Activated T-helper 1 cell treated with anti-CD3 and anti-CD28 coated beads, Interleukin-2, amount 50 U/mL, for 16 hours (primary cell): ENCODE measurements at regions not wholly inside any gene's neighbourhood (a gene's known extent, or its start where the extent isn't known, plus 50 kb on each side); places are given as distances from the start of the nearest gene placed in this dataset.

Experiments
- DNase-seq, 2 donors: peaks; one replicate each; pipeline ENCODE4 v3.0.0-alpha.2; 2020; ENCODE audit warnings: low read depth in 1 of 2, low spot score in 1 of 2

- no peak for DNase-seq
These were observed 57.8 kb downstream of the PRLHR start for GRCh38 chr10:118537623-118538022.

GRCh38 chr10:118534136-118534535, 61.3 kb downstream of the PRLHR start:
- no peak for DNase-seq

DNA sequence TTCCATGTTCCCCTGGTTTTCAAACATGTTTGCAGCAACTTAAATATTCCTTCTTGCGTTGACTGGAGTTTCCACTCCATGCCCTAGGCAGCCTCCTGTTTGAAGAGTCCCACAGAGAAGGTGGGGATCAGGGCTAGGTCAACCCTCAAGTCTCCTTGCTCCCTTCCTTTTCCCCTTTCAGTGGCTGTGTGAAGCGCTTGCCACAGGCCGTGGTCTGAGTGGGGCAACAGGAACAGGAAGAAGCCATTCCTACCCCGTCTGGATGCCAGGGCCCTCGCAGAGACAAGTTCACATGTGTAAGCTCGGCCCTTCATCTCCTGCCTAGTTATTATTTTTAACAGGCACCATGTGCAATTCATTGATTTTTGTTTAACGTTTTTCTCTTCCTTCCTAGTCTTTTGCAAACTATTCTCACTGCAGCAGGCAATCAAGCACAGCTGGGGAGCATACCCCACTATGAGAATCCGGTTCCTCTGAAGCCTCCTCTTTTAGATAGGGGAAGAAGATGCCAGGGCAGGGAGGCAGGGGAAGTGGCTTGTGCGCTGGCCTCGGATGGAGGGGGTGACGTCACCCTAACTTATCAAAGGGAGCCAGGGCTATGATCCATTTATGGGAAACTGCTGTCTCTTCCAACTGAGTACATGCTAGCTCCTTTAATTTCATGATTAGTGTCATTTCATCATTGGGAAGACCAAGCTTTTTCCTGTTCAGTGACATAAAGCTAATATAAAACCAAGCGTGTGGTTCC, 64.2 kb downstream of the PRLHR start:
- no peak for DNase-seq

- no peak for DNase-seq
These were observed 67.0 kb downstream of the PRLHR start for GRCh38 chr10:118528426-118528825.

DNA sequence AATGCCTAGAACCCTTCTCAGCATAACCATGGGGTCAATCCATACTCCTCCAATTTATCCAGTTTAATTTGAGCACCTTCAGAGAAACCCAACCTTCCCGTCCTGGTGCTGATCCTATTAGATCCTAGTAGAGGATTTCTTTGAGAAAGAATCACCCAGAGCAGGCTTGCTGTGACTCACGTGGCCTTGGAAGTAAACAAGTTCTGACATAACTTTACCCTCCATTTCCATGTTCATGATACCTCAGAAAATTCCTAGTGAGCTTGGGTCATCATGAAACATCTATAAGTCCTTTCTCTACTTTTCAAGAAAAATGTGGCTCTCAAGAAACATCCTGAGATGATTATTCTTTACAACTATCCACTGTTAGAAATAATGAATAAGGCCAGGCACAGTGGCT, 71.7 kb downstream of the PRLHR start:
- no peak for DNase-seq

GRCh38 chr10:118522791-118523498, 72.5 kb downstream of the PRLHR start:
- no peak for DNase-seq

- no peak for DNase-seq
These were observed 73.9 kb downstream of the PRLHR start for GRCh38 chr10:118521415-118522117.

DNA sequence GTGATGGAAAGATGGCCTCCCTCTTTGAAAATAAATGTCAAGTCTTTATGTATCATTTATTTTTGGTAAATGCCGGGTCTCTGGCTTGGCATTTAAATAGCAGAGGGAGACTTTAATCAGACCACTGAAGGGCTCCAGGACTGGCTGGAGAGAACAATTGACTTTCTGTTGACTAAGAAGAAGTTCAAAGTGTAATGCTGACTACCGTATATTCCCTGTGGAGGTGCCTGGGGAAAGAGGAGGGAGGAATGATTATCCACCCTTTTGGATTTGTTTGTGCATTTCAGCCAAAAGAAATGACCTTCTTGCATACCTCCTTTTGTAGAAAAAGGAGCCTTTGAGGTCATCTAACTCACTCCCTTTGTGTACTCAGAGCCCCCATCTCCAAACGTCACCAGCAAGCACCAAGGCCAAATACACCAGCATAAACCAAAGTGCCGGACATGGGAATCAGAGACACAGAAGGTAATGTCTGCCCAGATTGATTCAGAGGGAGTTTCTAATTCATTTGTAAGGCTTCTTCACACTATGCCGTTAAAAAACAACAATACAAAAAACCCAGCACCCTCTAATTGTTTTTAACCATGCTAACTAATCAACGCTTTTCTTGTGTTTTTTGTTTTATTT, 75.2 kb downstream of the PRLHR start:
- DNase-seq = no peak

- DNase-seq = no peak
These were observed 77.4 kb downstream of the PRLHR start for GRCh38 chr10:118518095-118518494.

GRCh38 chr10:118516716-118517115, 78.7 kb downstream of the PRLHR start:
- no peak for DNase-seq

GRCh38 chr10:118513174-118513573, 82.3 kb downstream of the PRLHR start:
- no peak for DNase-seq

DNA sequence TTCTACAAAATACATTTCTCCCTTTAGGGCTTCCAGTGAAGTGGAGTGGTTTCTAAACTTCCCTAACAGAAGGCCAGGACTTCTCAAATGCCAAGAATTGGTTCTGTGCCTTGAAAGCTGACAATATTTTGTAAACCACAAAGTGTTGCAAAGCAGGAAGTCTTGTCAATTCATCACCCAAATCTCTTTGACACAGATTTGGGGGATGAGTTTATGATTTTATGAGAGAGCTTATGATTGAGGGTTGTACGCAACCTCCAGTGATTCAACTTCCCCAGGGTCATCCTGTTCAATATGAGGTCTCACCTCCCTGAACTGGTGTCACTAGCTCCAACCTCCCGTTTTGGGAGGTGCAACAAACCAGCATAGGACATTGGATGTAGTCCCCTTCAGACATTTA, 83.7 kb downstream of the PRLHR start:
- no peak for DNase-seq

GRCh38 chr10:118508863-118509262, 86.6 kb downstream of the PRLHR start:
- DNase-seq = no peak

DNA sequence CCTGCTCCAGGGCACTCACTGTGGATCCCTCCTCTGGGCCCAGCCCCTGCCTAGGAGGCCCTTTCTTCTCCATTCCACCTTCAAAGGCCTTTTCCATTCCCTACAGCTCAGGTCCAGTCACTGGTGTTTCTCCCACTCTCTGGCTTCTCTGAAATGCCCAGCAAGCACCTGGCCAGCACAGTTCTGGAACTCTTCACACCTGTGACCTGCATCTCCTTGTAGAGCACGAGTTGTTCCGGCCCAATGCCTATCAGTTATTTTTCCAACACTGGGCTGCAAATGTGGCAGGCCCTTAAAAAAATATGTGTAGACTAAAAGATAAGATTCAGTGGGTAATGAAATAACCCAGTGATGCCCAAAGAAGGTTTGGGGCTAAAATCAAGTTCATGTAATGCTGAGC, 87.1 kb downstream of the PRLHR start:
- no peak for DNase-seq

- no peak for DNase-seq
These were observed 88.5 kb downstream of the PRLHR start for GRCh38 chr10:118506671-118507590.

- no peak for DNase-seq
These were observed 90.1 kb downstream of the PRLHR start for GRCh38 chr10:118505363-118505762.

DNA sequence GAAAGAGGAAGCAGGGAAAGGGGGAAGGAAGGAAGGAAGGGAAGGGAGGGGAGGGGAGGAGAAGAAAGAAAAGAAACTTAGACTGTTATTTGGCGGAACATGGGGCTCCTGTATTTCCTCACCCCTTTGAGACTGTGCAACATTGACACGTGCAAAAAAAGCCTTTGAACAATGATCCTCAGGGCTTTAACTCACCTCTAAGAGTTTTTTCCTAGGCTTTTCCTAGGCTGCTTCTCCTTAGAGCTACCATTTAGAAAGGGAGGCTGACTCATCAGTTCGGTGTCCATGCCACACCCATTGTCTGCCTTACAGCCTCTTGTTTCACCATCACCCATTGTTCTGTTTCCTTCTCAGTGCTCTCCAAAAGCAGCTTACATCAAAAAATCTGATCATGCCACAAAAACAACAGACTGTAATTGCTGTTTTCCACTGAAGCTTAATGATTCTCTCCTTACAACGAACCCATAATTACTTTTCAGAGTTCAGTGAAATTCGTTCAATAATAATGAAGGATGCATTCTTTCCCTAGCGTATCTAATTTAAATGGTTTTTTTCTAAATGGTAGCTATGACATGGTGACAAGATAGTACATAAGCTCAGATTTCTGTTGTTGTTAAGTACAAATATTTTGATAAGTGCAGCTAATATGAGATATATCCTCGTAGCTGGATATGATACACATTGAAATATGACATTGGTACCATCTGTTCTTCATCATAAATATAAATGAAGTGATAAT, 90.8 kb downstream of the PRLHR start:
- DNase-seq = no peak

DNA sequence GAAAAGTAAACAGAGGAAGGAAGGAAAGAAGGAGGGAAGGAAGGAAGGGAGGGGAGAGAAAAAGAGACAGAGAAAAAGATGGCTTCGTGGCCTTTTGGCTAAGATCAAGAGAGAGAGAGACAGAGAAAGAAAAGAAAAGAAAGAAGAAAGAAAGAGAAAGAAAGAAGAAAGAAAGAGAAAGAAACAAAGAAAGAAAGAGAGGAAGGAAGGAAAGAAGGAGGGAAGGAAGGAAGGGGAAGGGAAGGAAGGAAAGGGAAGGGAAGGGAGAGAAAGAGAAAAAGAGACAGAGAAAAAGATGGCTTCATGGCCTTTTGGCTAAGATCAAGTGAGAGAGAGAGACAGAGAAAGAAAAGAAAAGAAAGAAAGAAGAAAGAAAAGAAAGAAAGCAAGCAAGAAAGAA, 91.4 kb downstream of the PRLHR start:
- DNase-seq = no peak

- no peak for DNase-seq
These were observed 92.3 kb downstream of the PRLHR start for GRCh38 chr10:118503192-118503591.
